Heart left ventricle (tissue), 16 donors: ENCODE measurements at regions not wholly inside any gene's neighbourhood (a gene's known extent, or its start where the extent isn't known, plus 50 kb on each side); places are given as distances from the start of the nearest gene placed in this dataset.

ENCODE experiments used
- ATAC-seq, 4 donors: fragments of 200-7000 bp; cut with Tn5 transposase; one replicate each; pipeline ENCODE4 v1.9.1; 2020 to 2022; ENCODE audit warnings: moderate library complexity in 4 of 4, mild to moderate bottlenecking in 3 of 4, moderate number of reproducible peaks in 1 of 4
- DNase-seq, 5 donors: peaks; one replicate each; pipeline ENCODE4 v3.0.0-alpha.2; 2020
- H3K27ac ChIP-seq, 12 donors: fragments of 200-600 bp; sonication (generic) in 4 of 12; one replicate each; pipeline versions ENCODE4 v1.5.0 to v1.8.0; 2016 to 2022; ENCODE audit warnings: mild to moderate bottlenecking in 2 of 12
- H3K27me3 ChIP-seq, 9 donors: fragments of 200-600 bp; sonication (generic) in 2 of 9; one replicate each; pipeline versions ENCODE4 v1.5.1 to v1.8.0; 2016 to 2022; ENCODE audit warnings: mild to moderate bottlenecking in 3 of 9
- H3K36me3 ChIP-seq, 9 donors: fragments of 200-600 bp; sonication (generic) in 2 of 9; one replicate each; pipeline versions ENCODE4 v1.5.0 to v1.8.0; 2018 to 2022; ENCODE audit warnings: mild to moderate bottlenecking in 2 of 9
- H3K4me1 ChIP-seq, 12 donors: fragments of 200-600 bp; sonication (generic) in 4 of 12; one replicate each; pipeline versions ENCODE4 v1.5.0 to v1.8.0; 2016 to 2022; ENCODE audit warnings: mild to moderate bottlenecking in 3 of 12
- H3K4me3 ChIP-seq, 12 donors: fragments of 200-600 bp; sonication (generic) in 4 of 12; one replicate each; pipeline versions ENCODE4 v1.5.0 to v1.8.0; 2017 to 2022; ENCODE audit warnings: mild to moderate bottlenecking in 9 of 12, moderate library complexity in 4 of 12
- H3K9me3 ChIP-seq, 12 donors: fragments of 200-600 bp; sonication (generic) in 4 of 12; one replicate each; pipeline versions ENCODE4 v1.5.0 to v1.8.0; 2016 to 2022; ENCODE audit warnings: mild to moderate bottlenecking in 1 of 12
- CTCF ChIP-seq, 12 donors: fragments of 200-600 bp; sonication (generic) in 4 of 12; IDR thresholded peaks; one replicate each; pipeline versions ENCODE4 v1.5.0 to v1.8.0; 2018 to 2022; ENCODE audit warnings: antibody characterized with exemption in 12 of 12, mild to moderate bottlenecking in 5 of 12
- POLR2A ChIP-seq, 2 donors: fragments of 450-650 bp; IDR thresholded peaks; one replicate each; pipeline ENCODE4 v1.6.1; 2017; ENCODE audit warnings: antibody characterized with exemption in 2 of 2, mild to moderate bottlenecking in 2 of 2, moderate library complexity in 2 of 2
- WGBS, 4 donors: extraction: QIAGEN DNeasy Blood & Tissue Kit in 2 of 4; methylation state at CpG; one replicate each; pipeline versions ENCODE4 v1.1.5 to v1.1.7; 2013 to 2018; 5-methylcytosine and 5-hydroxymethylcytosine counted together
- intact Hi-C, 10 donors: fragments of 100-400 bp; cut with DNase I; formaldehyde crosslinking; loops; one replicate each; pipeline versions ENCODE4 v1.11.1 to v1.14.2; 2022
- donor health status: ischemic (EF 13 %, LVEDD 7.1; RV severe dilation, severe dysfunction).
- donor health status: healthy with polysubstance abuse.
- donor health status: DM: no; HTN: yes; CAD: no.
- donor health status: DM: no; HTN: no; CAD: no.
- donor health status: ischemic (EF 25% LVEDD 6.9; RV normal size, moderate dysfunction).
- donor health status: ischemic (EF 25% LVEDD 5.7; RV mildly dilated, moderate dysfunction).
- donor health status: healthy.
- donor health status: DM: yes; HTN: yes; CAD: no.
- donor health status: ischemic (EF 35%, LVEDD 5.7; RV mildly dilated, moderate dysfunction).
- donor health status: nonischemic (EF 11% LVEDD 7.7; RV severe dilation, severe dysfunction).
- donor health status: DM: yes; HTN: yes; CAD: no.
- donor health status: PGD.
- donor health status: ischemic (EF 29% LVEDD 5.4; RV normal size, mild dysfunction).
- donor health status: nonischemic (EF 23%, LVEDD 6.1; RV moderate dilation, normal function).

GRCh38 chr16:65665586-65665985 is 543.7 kb upstream of the CDH11 start:
- Histone ChIP-seq H3K4me1 (no peaks in the 10 kb centered on the region), H3K4me3 (no peak overlapping the region), H3K9me3 (peaks cover 0 to 8% (median 0%) of the 10 kb centered on the region in 12 donors), H3K36me3 (no peaks in the 10 kb centered on the region), H3K27me3 (no peaks in the 10 kb centered on the region), H3K27ac (no peak overlapping the region)
- no peak for TF ChIP-seq CTCF (IDR thresholded peaks at IDR 0.05)
- TF ChIP-seq POLR2A (IDR thresholded peaks at IDR 0.05), result no peak
- no peak for ATAC-seq
- no peak for DNase-seq
- WGBS, 4 donors, result 70 to 86% (median 81%) methylated on average over 3 of the region's 3 CpGs
- intact Hi-C loops, result no loop called here

- intact Hi-C loops, result no loop called here
- TF ChIP-seq CTCF (IDR thresholded peaks at IDR 0.05), result no peak
- TF ChIP-seq POLR2A (IDR thresholded peaks at IDR 0.05), result no peak
- 94 to 98% (median 95%) methylated on average over 3 of the region's 3 CpGs for WGBS, 4 donors
- no peak overlapping the region for H3K4me3 ChIP-seq
- no peak overlapping the region for H3K27ac ChIP-seq
- no peaks in the 10 kb centered on the region for H3K27me3 ChIP-seq
- ATAC-seq (no peak), DNase-seq (no peak)
- no peaks in the 10 kb centered on the region for H3K36me3 ChIP-seq
- H3K9me3 ChIP-seq, result no peaks in the 10 kb centered on the region
- peaks cover 0 to 1% (median 0%) of the 10 kb centered on the region in 12 donors for H3K4me1 ChIP-seq
Observed at GRCh38 chr16:65663774-65664173, 541.9 kb upstream of the CDH11 start.

GRCh38 chr16:65662256-65662655 is 540.4 kb upstream of the CDH11 start:
- no peak for DNase-seq
- WGBS, 4 donors, result 91 to 96% (median 93%) methylated on average over 4 of the region's 4 CpGs
- TF ChIP-seq CTCF (IDR thresholded peaks at IDR 0.05) (no peak), POLR2A (IDR thresholded peaks at IDR 0.05) (no peak)
- ATAC-seq, result no peak
- intact Hi-C loops, result no loop called here
- Histone ChIP-seq H3K27ac (no peak overlapping the region), H3K9me3 (no peaks in the 10 kb centered on the region), H3K36me3 (no peaks in the 10 kb centered on the region), H3K4me1 (peaks cover 0 to 10% (median 1%) of the 10 kb centered on the region in 12 donors), H3K4me3 (no peak overlapping the region), H3K27me3 (no peaks in the 10 kb centered on the region)

- H3K4me1 ChIP-seq, result peaks cover 0 to 14% (median 1%) of the 10 kb centered on the region in 12 donors
- no peaks in the 10 kb centered on the region for H3K36me3 ChIP-seq
- H3K9me3 ChIP-seq, result no peaks in the 10 kb centered on the region
- no peak for ATAC-seq
- H3K4me3 ChIP-seq, result no peak overlapping the region
- 85 to 97% (median 93%) methylated on average over 5 of the region's 5 CpGs for WGBS, 4 donors
- peaks cover 0 to under 1% (median 0%) of the 10 kb centered on the region in 9 donors for H3K27me3 ChIP-seq
- TF ChIP-seq POLR2A (IDR thresholded peaks at IDR 0.05) (no peak), CTCF (IDR thresholded peaks at IDR 0.05) (no peak)
- DNase-seq, result no peak
- intact Hi-C loops, result no loop called here
- no peak overlapping the region for H3K27ac ChIP-seq
Observed at GRCh38 chr16:65661558-65661957, 539.7 kb upstream of the CDH11 start.
